ENCODE measurements at regions not wholly inside any gene's neighbourhood (a gene's known extent, or its start where the extent isn't known, plus 50 kb on each side); places are given as distances from the start of the nearest gene placed in this dataset.

DNA sequence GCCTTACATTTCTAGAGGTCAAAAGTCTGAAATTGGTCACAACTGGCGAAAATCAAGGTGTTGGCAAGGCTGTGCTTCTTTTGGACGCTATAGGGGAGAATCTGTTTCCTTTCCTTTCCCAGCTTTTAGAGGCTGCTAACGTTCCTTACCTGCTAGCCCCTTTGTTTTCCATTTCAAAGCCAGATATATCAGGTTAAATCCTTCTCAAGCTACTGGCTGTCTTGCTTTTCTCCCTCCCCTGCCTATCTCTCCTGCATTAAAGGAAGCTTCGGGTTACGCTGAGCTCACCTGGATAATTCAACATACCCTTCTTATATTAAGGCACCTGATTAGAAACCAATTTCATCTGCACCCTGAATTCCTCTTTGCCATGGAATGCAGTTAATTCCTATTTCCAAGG is 1569.7 kb upstream of the SLC10A2 start:
- TF ChIP-seq, protein P1, sequence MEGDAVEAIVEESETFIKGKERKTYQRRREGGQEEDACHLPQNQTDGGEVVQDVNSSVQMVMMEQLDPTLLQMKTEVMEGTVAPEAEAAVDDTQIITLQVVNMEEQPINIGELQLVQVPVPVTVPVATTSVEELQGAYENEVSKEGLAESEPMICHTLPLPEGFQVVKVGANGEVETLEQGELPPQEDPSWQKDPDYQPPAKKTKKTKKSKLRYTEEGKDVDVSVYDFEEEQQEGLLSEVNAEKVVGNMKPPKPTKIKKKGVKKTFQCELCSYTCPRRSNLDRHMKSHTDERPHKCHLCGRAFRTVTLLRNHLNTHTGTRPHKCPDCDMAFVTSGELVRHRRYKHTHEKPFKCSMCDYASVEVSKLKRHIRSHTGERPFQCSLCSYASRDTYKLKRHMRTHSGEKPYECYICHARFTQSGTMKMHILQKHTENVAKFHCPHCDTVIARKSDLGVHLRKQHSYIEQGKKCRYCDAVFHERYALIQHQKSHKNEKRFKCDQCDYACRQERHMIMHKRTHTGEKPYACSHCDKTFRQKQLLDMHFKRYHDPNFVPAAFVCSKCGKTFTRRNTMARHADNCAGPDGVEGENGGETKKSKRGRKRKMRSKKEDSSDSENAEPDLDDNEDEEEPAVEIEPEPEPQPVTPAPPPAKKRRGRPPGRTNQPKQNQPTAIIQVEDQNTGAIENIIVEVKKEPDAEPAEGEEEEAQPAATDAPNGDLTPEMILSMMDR (conservative IDR thresholded peaks at IDR 0.05 in 1 of 2, IDR thresholded peaks at IDR 0.05 in 1 of 2; ENCODE audit: low read depth in 1 of 2, low read length in 2 of 2) = no peak
- no peak for TF ChIP-seq EZH2 (IDR thresholded peaks at IDR 0.05; ENCODE audit: low read length, missing control alignments)
